GM11168 (cell line): ENCODE measurements at regions not wholly inside any gene's neighbourhood (a gene's known extent, or its start where the extent isn't known, plus 50 kb on each side); places are given as distances from the start of the nearest gene placed in this dataset.

Experiments
- in situ Hi-C: fragments of 300-500 bp; cut with MboI; formaldehyde crosslinking; loops from one replicate; pipeline ENCODE4 v1.12.0; 2022; ENCODE audit warnings: low sequenced_read_pairs; ENCODE audit not compliant: unreplicated experiment

- in situ Hi-C loops: no loop called here
Observed at GRCh38 chr3:18840535-18841137, 307.7 kb upstream of the KCNH8 start.

- in situ Hi-C loops: no loop called here
Observed at GRCh38 chr3:18838758-18839157, 309.6 kb upstream of the KCNH8 start.

GRCh38 chr3:18837137-18837755 is 311.1 kb upstream of the KCNH8 start:
- in situ Hi-C loops: no loop called here

GRCh38 chr3:18835021-18835420 is 313.3 kb upstream of the KCNH8 start:
- in situ Hi-C loops: no loop called here

GRCh38 chr3:18830087-18830486 is 318.2 kb upstream of the KCNH8 start:
- in situ Hi-C loops: no loop called here

- in situ Hi-C loops: no loop called here
Observed at GRCh38 chr3:18828637-18829036, 319.7 kb upstream of the KCNH8 start.

- in situ Hi-C loops: no loop called here
Observed at GRCh38 chr3:18827664-18828063, 320.6 kb upstream of the KCNH8 start.

GRCh38 chr3:18825665-18826064 is 322.6 kb upstream of the KCNH8 start:
- in situ Hi-C loops: no loop called here

GRCh38 chr3:18813300-18813699 is 335.0 kb upstream of the KCNH8 start:
- in situ Hi-C loops: no loop called here

- in situ Hi-C loops: no loop called here
Observed at GRCh38 chr3:18812316-18812715, 336.0 kb upstream of the KCNH8 start.

GRCh38 chr3:18810306-18810661 is 338.0 kb upstream of the KCNH8 start:
- in situ Hi-C loops: no loop called here

- in situ Hi-C loops: no loop called here
Observed at GRCh38 chr3:18809640-18810305, 338.5 kb upstream of the KCNH8 start.

- in situ Hi-C loops: no loop called here
Observed at GRCh38 chr3:18808429-18808828, 339.9 kb upstream of the KCNH8 start.

GRCh38 chr3:18807593-18807992 is 340.7 kb upstream of the KCNH8 start:
- in situ Hi-C loops: no loop called here

GRCh38 chr3:18806633-18807032 is 341.7 kb upstream of the KCNH8 start:
- in situ Hi-C loops: no loop called here

- in situ Hi-C loops: no loop called here
Observed at GRCh38 chr3:18797378-18797777, 350.9 kb upstream of the KCNH8 start.

GRCh38 chr3:18795078-18795477 is 353.2 kb upstream of the KCNH8 start:
- in situ Hi-C loops: no loop called here

GRCh38 chr3:18791752-18792151 is 356.6 kb upstream of the KCNH8 start:
- in situ Hi-C loops: no loop called here

GRCh38 chr3:18791182-18791581 is 357.1 kb upstream of the KCNH8 start:
- in situ Hi-C loops: no loop called here

GRCh38 chr3:18790384-18790783 is 357.9 kb upstream of the KCNH8 start:
- in situ Hi-C loops: no loop called here

GRCh38 chr3:18789734-18790133 is 358.6 kb upstream of the KCNH8 start:
- in situ Hi-C loops: no loop called here

- in situ Hi-C loops: no loop called here
Observed at GRCh38 chr3:18787441-18787840, 360.9 kb upstream of the KCNH8 start.
